Neural cell (in vitro differentiated cells): ENCODE measurements at regions not wholly inside any gene's neighbourhood (a gene's known extent, or its start where the extent isn't known, plus 50 kb on each side); places are given as distances from the start of the nearest gene placed in this dataset.

Experiments
- H2AFZ ChIP-seq: fragments of 200-600, 300-800 bp; sonication (generic), shearing (Covaris generic); 2 replicates; pipeline ENCODE4 v1.6.0; 2014; ENCODE audit warnings: low read depth, mild to moderate bottlenecking, antibody characterized with exemption, low read length, moderate library complexity
- H3F3A ChIP-seq: fragments of 200-600 bp; shearing (Covaris generic); 2 replicates; pipeline ENCODE4 v1.6.1; 2016; ENCODE audit warnings: mild to moderate bottlenecking, moderate library complexity, mixed read lengths, antibody characterized with exemption, low read length; ENCODE audit not compliant: insufficient read depth, poor library complexity, severe bottlenecking
- H3K27ac ChIP-seq: fragments of 200-600, 300-800 bp; sonication (generic), shearing (Covaris generic); 2 replicates; pipeline ENCODE4 v1.5.1; 2014; ENCODE audit warnings: mild to moderate bottlenecking, low read length, moderate library complexity
- H3K27me3 ChIP-seq: fragments of 300-800, 200-600 bp; sonication (generic), shearing (Covaris generic); 2 replicates; pipeline ENCODE4 v1.6.0; 2014; ENCODE audit warnings: mild to moderate bottlenecking, low read depth, low read length, moderate library complexity; ENCODE audit not compliant: insufficient read depth
- H3K36me3 ChIP-seq: fragments of 300-800, 200-600 bp; sonication (generic), shearing (Covaris generic); 2 replicates; pipeline ENCODE4 v1.5.1; 2014; ENCODE audit warnings: mild to moderate bottlenecking, antibody characterized with exemption, low read length, moderate library complexity; ENCODE audit not compliant: insufficient read depth
- H3K4me2 ChIP-seq: fragments of 300-800, 200-600 bp; sonication (generic), shearing (Covaris generic); 2 replicates; pipeline ENCODE4 v1.6.0; 2014; ENCODE audit warnings: mild to moderate bottlenecking, low read length
- H3K4me3 ChIP-seq: fragments of 300-800, 200-600 bp; sonication (generic), shearing (Covaris generic); 2 replicates; pipeline ENCODE4 v1.5.1; 2014; ENCODE audit warnings: mild to moderate bottlenecking, low read length, moderate library complexity
- H3K79me2 ChIP-seq: fragments of 200-600 bp; shearing (Covaris generic); replicated peaks from 2 replicates; pipeline ENCODE4 v1.6.0; 2014; ENCODE audit warnings: mild to moderate bottlenecking, low read length, moderate library complexity; ENCODE audit not compliant: insufficient read depth
- H3K9ac ChIP-seq: fragments of 300-800, 200-600 bp; sonication (generic), shearing (Covaris generic); 2 replicates; pipeline ENCODE4 v1.6.1; 2016; ENCODE audit warnings: mild to moderate bottlenecking, low read length, mixed read lengths
- H3K9me2 ChIP-seq: fragments of 200-600 bp; shearing (Covaris generic); 2 replicates; pipeline ENCODE4 v1.6.1; 2016; ENCODE audit warnings: mild to moderate bottlenecking, low read length, mixed read lengths; ENCODE audit not compliant: insufficient read depth
- H3K9me3 ChIP-seq: fragments of 200-600, 300-800 bp; sonication (generic), shearing (Covaris generic); 2 replicates; pipeline ENCODE4 v1.6.1; 2016; ENCODE audit warnings: mild to moderate bottlenecking, mixed run types, low read length, moderate library complexity, mixed read lengths
- H4K20me1 ChIP-seq: fragments of 200-600 bp; shearing (Covaris generic); 2 replicates; pipeline ENCODE4 v1.6.1; 2016; ENCODE audit warnings: mild to moderate bottlenecking, mixed run types; ENCODE audit not compliant: insufficient read depth
- CTCF ChIP-seq: fragments of 450-650 bp; IDR thresholded peaks from 2 replicates; pipeline ENCODE4 v1.5.1; 2014; ENCODE audit warnings: antibody characterized with exemption, mild to moderate bottlenecking, moderate library complexity; ENCODE audit not compliant: poor library complexity, severe bottlenecking
- EP300 ChIP-seq: fragments of 450-650 bp; conservative IDR thresholded peaks from 2 replicates; pipeline ENCODE4 v1.6.1; 2014; ENCODE audit warnings: antibody characterized with exemption, mild to moderate bottlenecking, moderate library complexity; ENCODE audit not compliant: poor library complexity, severe bottlenecking
- EZH2 ChIP-seq: fragments of 200-600, 300-800 bp; shearing (Covaris generic), sonication (generic); IDR thresholded peaks from 2 replicates; pipeline ENCODE4 v1.6.1; 2014; ENCODE audit warnings: antibody characterized with exemption, low read length, borderline replicate concordance, mild to moderate bottlenecking; ENCODE audit not compliant: insufficient read depth, poor library complexity, severe bottlenecking
- MXI1 ChIP-seq: fragments of 450-650 bp; conservative IDR thresholded peaks from 2 replicates; pipeline ENCODE4 v1.6.1; 2014; ENCODE audit warnings: antibody characterized with exemption, mild to moderate bottlenecking; ENCODE audit not compliant: poor library complexity, severe bottlenecking
- POLR2AphosphoS5 ChIP-seq: IDR thresholded peaks from 2 replicates; pipeline ENCODE4 v1.6.1; 2012
- RAD21 ChIP-seq: fragments of 450-650 bp; conservative IDR thresholded peaks from 2 replicates; pipeline ENCODE4 v1.6.1; 2014; ENCODE audit warnings: antibody characterized with exemption, mild to moderate bottlenecking, moderate library complexity
- SMC3 ChIP-seq: fragments of 450-650 bp; conservative IDR thresholded peaks from 2 replicates; pipeline ENCODE4 v1.6.1; 2014; ENCODE audit warnings: antibody characterized with exemption, mild to moderate bottlenecking, moderate library complexity; ENCODE audit not compliant: poor library complexity
- TAF1 ChIP-seq: IDR thresholded peaks from 2 replicates; pipeline ENCODE4 v1.6.1; 2012; ENCODE audit warnings: low read depth
- TF ChIP-seq, protein P1 (sequence below): IDR thresholded peaks from 2 replicates; pipeline ENCODE4 v1.6.1; 2012; ENCODE audit warnings: borderline replicate concordance

- Histone ChIP-seq H3K4me3 (no peak overlapping the region), H3F3A (no peaks in the 10 kb centered on the region), H3K36me3 (no peaks in the 10 kb centered on the region), H3K9ac (no peak overlapping the region), H2AFZ (no peak overlapping the region), H3K9me3 (no peaks in the 10 kb centered on the region), H4K20me1 (no peaks in the 10 kb centered on the region), H3K27ac (no peak overlapping the region), H3K79me2 (no peaks in the 10 kb centered on the region), H3K9me2 (no peaks in the 10 kb centered on the region), H3K4me2 (no peak overlapping the region), H3K27me3 (no peaks in the 10 kb centered on the region)
- TF ChIP-seq RAD21, result no peak
- TF ChIP-seq, protein P1, sequence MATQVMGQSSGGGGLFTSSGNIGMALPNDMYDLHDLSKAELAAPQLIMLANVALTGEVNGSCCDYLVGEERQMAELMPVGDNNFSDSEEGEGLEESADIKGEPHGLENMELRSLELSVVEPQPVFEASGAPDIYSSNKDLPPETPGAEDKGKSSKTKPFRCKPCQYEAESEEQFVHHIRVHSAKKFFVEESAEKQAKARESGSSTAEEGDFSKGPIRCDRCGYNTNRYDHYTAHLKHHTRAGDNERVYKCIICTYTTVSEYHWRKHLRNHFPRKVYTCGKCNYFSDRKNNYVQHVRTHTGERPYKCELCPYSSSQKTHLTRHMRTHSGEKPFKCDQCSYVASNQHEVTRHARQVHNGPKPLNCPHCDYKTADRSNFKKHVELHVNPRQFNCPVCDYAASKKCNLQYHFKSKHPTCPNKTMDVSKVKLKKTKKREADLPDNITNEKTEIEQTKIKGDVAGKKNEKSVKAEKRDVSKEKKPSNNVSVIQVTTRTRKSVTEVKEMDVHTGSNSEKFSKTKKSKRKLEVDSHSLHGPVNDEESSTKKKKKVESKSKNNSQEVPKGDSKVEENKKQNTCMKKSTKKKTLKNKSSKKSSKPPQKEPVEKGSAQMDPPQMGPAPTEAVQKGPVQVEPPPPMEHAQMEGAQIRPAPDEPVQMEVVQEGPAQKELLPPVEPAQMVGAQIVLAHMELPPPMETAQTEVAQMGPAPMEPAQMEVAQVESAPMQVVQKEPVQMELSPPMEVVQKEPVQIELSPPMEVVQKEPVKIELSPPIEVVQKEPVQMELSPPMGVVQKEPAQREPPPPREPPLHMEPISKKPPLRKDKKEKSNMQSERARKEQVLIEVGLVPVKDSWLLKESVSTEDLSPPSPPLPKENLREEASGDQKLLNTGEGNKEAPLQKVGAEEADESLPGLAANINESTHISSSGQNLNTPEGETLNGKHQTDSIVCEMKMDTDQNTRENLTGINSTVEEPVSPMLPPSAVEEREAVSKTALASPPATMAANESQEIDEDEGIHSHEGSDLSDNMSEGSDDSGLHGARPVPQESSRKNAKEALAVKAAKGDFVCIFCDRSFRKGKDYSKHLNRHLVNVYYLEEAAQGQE, result no peak
- TF ChIP-seq TAF1, result no peak
- no peak for TF ChIP-seq CTCF
- no peak for TF ChIP-seq EZH2
- no peak for TF ChIP-seq EP300
- TF ChIP-seq POLR2AphosphoS5, result no peak
- TF ChIP-seq MXI1, result no peak
- no peak for TF ChIP-seq SMC3
Measured at GRCh38 chr10:117861329-117861728, 185.4 kb downstream of the RAB11FIP2 start.

GRCh38 chr10:117863771-117864170, 183.0 kb downstream of the RAB11FIP2 start:
- Histone ChIP-seq H3K9ac (no peak overlapping the region), H3K36me3 (no peaks in the 10 kb centered on the region), H3K9me3 (no peaks in the 10 kb centered on the region), H3K27me3 (no peaks in the 10 kb centered on the region), H3K79me2 (no peaks in the 10 kb centered on the region), H3K27ac (no peak overlapping the region), H4K20me1 (no peaks in the 10 kb centered on the region), H3F3A (no peaks in the 10 kb centered on the region), H3K4me3 (no peak overlapping the region), H3K4me2 (no peak overlapping the region), H3K9me2 (no peaks in the 10 kb centered on the region), H2AFZ (no peak overlapping the region)
- TF ChIP-seq EZH2 (no peak), EP300 (no peak), MXI1 (no peak), CTCF (no peak), SMC3 (no peak)
- TF ChIP-seq, protein P1, result no peak
